Activated T-cell treated with anti-CD3 and anti-CD28 coated beads, Interleukin-2, amount 50 U/mL, for 24 hours (primary cell): ENCODE measurements at regions not wholly inside any gene's neighbourhood (a gene's known extent, or its start where the extent isn't known, plus 50 kb on each side); places are given as distances from the start of the nearest gene placed in this dataset.
"Not testable (repeated sequence)": the region's sequence is repeated elsewhere in the genome, so short reads cannot be mapped to it uniquely, and the experiment has no call there.

Experiments
- DNase-seq: peaks from one replicate; pipeline ENCODE4 v3.0.0-alpha.2; 2020
- H3K27ac Mint-ChIP-seq: 2 replicates; pipeline ENCODE4 v1.8.0; 2020; ENCODE audit warnings: mild to moderate bottlenecking, mixed read lengths
- H3K27me3 Mint-ChIP-seq: 2 replicates; pipeline ENCODE4 v1.8.0; 2020; ENCODE audit warnings: mixed read lengths
- H3K36me3 Mint-ChIP-seq: 2 replicates; pipeline ENCODE4 v1.8.0; 2020; ENCODE audit warnings: low read depth, mixed read lengths
- H3K4me1 Mint-ChIP-seq: 2 replicates; pipeline ENCODE4 v1.8.0; 2020; ENCODE audit warnings: low read depth, mixed read lengths
- H3K4me3 Mint-ChIP-seq: 2 replicates; pipeline ENCODE4 v1.8.0; 2020; ENCODE audit warnings: mild to moderate bottlenecking, moderate library complexity, mixed read lengths
- H3K9me3 Mint-ChIP-seq: 2 replicates; pipeline ENCODE4 v1.8.0; 2020; ENCODE audit warnings: mixed read lengths

DNA sequence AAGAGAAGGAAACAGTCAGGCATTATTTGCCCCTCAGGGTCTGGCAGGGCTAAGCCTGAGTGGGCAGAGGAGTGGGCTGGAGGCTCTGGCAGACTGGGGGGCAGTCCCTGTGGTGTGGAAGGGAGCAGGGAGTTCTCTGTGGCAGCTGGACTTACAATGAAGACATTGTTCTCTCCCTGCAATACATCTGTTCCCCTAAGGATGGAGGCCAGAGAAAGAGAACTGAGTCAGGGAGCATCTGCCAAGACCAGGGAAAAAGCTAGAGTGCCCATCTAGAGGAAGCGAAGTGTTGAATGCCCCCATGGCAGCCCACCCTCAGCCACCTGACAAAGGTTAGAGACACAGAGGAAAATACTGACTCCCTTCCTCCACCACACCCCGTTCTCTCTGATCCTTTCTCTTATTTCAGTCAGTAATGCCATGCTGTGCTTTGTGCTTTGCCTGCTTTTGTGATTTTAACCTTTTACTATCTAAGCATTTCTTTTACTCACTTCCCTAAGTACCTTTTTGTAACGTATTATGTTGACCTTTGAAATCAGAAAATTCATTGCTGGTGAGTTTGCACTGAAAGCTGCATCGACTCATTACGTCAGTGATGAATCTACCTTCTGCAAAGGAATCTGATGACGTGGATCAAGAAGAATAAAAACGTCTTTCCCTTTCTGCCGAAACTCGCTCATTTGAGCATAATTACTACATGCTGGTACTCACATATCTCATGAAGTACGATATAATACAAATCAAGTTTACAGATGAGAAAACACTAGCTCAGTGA lies 76.0 kb downstream of the ACTL7B start:
- no peaks in the 10 kb centered on the region for H3K9me3 Mint-ChIP-seq
- peaks cover 28% of the 10 kb centered on the region for H3K27me3 Mint-ChIP-seq
- no peak for DNase-seq
- H3K27ac Mint-ChIP-seq: no peak overlapping the region
- H3K36me3 Mint-ChIP-seq: no peaks in the 10 kb centered on the region
- no peak overlapping the region for H3K4me3 Mint-ChIP-seq
- H3K4me1 Mint-ChIP-seq: peaks cover 5% of the 10 kb centered on the region

DNA sequence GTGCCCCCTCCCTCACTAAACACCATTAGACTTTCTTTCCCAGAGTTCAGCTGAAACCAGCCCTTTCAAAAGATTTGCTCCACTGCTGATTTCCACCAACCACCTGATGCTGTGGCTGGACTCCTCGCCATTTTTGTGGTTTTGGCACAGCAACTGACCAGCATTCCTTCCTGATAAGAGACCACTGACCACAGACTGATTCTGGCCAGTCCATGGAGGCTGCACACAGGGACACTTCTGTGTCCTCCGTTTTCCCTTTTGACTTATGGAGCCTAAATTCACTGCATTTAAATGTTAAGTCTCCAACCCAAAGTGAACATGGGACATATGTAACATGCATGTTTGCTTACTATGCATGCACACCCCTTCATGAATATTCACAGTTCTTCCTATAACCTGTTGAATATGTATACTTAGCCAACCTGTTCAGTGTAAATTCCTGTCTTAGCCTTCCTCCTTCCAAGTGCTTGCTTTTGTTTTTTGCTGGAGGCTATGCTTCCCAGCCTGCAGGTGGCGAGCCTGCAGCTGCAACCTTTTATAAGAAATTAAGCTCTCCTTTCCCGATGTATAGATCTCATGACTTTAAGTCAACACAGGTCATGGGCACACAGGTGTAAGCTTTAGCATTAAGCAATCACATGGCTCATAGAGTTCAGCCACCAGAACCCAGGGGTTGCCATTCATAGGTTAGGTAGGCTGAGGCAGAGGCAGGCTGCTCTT lies 78.7 kb downstream of the ACTL7B start:
- H3K27ac Mint-ChIP-seq: no peak overlapping the region
- no peaks in the 10 kb centered on the region for H3K9me3 Mint-ChIP-seq
- no peaks in the 10 kb centered on the region for H3K36me3 Mint-ChIP-seq
- peaks cover 28% of the 10 kb centered on the region for H3K27me3 Mint-ChIP-seq
- no peak for DNase-seq
- no peak overlapping the region for H3K4me3 Mint-ChIP-seq
- H3K4me1 Mint-ChIP-seq: no peaks in the 10 kb centered on the region

GRCh38 chr9:108775901-108776306 lies 79.9 kb downstream of the ACTL7B start:
- H3K36me3 Mint-ChIP-seq: no peaks in the 10 kb centered on the region
- H3K27me3 Mint-ChIP-seq: peaks cover 21% of the 10 kb centered on the region
- no peak overlapping the region for H3K27ac Mint-ChIP-seq
- DNase-seq: no peak
- no peaks in the 10 kb centered on the region for H3K9me3 Mint-ChIP-seq
- H3K4me3 Mint-ChIP-seq: no peak overlapping the region
- no peaks in the 10 kb centered on the region for H3K4me1 Mint-ChIP-seq

GRCh38 chr9:108774088-108774487 lies 81.7 kb downstream of the ACTL7B start:
- DNase-seq, H3K9me3 Mint-ChIP-seq, H3K36me3 Mint-ChIP-seq, H3K27ac Mint-ChIP-seq, H3K4me3 Mint-ChIP-seq, H3K4me1 Mint-ChIP-seq: not testable (repeated sequence)
- peaks cover 16% of the 10 kb centered on the region for H3K27me3 Mint-ChIP-seq

DNA sequence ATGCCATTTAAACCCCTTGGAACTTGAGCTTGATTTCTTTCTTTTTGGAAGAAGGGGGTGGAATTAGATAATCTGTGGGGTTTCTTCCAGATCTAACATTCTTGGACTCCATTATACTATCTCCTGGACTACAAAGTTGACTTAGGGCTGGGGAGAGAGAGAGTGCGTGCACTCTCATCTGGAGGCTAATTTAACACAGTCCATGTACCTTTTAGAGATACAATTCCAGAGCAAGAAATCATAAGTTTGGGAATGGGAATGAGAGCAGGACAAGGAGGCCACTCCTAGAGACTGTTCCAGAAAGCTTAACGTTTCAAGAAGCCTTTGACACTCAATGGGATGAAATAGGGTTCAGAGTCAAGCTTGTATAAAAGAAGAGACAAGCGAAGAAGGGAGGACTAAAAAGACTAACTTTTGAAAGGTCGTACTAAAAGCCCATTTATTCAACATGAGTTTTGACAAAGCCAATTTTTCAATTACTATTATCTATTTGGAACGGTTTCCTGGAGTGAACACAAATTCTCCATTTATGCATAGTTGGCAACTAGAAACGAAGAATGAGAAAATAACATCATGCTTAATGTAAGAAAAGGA lies 83.4 kb downstream of the ACTL7B start:
- no peak for DNase-seq
- no peaks in the 10 kb centered on the region for H3K4me1 Mint-ChIP-seq
- H3K27me3 Mint-ChIP-seq: peaks cover 5% of the 10 kb centered on the region
- H3K4me3 Mint-ChIP-seq: no peak overlapping the region
- H3K36me3 Mint-ChIP-seq: no peaks in the 10 kb centered on the region
- no peak overlapping the region for H3K27ac Mint-ChIP-seq
- H3K9me3 Mint-ChIP-seq: peaks cover 5% of the 10 kb centered on the region

GRCh38 chr9:108768744-108769143 lies 87.0 kb downstream of the ACTL7B start:
- H3K27ac Mint-ChIP-seq: no peak overlapping the region
- H3K36me3 Mint-ChIP-seq: no peaks in the 10 kb centered on the region
- no peak for DNase-seq
- H3K4me3 Mint-ChIP-seq: no peak overlapping the region
- peaks cover 5% of the 10 kb centered on the region for H3K9me3 Mint-ChIP-seq
- H3K4me1 Mint-ChIP-seq: no peaks in the 10 kb centered on the region
- H3K27me3 Mint-ChIP-seq: no peaks in the 10 kb centered on the region

GRCh38 chr9:108766626-108767161 lies 89.1 kb downstream of the ACTL7B start:
- Mint-ChIP-seq H3K4me1 (no peaks in the 10 kb centered on the region), H3K27me3 (no peaks in the 10 kb centered on the region), H3K27ac (no peak overlapping the region), H3K4me3 (no peak overlapping the region), H3K9me3 (peaks cover 5% of the 10 kb centered on the region), H3K36me3 (no peaks in the 10 kb centered on the region)
- DNase-seq: no peak

GRCh38 chr9:108765265-108765664 lies 90.5 kb downstream of the ACTL7B start:
- H3K4me3 Mint-ChIP-seq: no peak overlapping the region
- no peaks in the 10 kb centered on the region for H3K36me3 Mint-ChIP-seq
- no peak for DNase-seq
- no peaks in the 10 kb centered on the region for H3K4me1 Mint-ChIP-seq
- no peaks in the 10 kb centered on the region for H3K27me3 Mint-ChIP-seq
- H3K27ac Mint-ChIP-seq: no peak overlapping the region
- peaks cover 5% of the 10 kb centered on the region for H3K9me3 Mint-ChIP-seq

GRCh38 chr9:108762348-108763055 lies 93.3 kb downstream of the ACTL7B start:
- Mint-ChIP-seq H3K9me3 (no peaks in the 10 kb centered on the region), H3K4me1 (no peaks in the 10 kb centered on the region), H3K27ac (no peak overlapping the region), H3K4me3 (no peak overlapping the region), H3K27me3 (no peaks in the 10 kb centered on the region), H3K36me3 (no peaks in the 10 kb centered on the region)
- DNase-seq: no peak

DNA sequence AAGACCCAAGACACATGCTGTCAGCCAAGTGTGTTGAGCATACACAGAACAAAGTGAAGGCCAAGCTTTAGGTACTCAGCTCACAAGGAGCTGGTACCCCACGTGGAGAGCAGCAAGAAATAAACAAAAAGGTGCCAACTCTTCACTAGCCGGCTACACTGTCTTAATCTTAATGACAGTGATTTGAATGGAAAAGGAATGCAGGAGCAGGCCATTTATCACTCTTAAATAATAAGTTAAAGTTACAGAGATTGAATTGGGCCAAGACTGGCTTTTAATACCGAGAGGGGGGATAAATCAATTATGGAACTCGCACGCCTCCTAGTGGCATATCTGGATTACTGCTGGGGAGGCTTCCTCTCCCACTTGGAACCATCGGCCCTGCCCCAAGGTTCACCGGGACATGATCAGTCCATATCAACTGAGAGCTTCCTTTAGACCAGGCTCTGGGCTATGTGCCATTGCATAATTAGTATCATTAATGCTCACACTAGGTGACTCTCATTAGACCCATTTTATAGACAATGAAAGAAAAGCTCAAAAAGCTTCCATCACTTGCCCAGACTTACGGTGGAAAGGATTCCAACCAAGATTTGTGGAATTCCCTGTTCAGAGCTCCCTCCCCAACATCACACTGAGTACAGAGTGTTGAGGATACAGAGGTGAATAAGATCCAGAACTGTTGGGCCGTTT lies 94.0 kb downstream of the ACTL7B start:
- Mint-ChIP-seq H3K9me3 (no peaks in the 10 kb centered on the region), H3K36me3 (no peaks in the 10 kb centered on the region), H3K4me1 (no peaks in the 10 kb centered on the region), H3K4me3 (no peak overlapping the region), H3K27me3 (no peaks in the 10 kb centered on the region), H3K27ac (no peak overlapping the region)
- peak; percentile 36 for DNase-seq

GRCh38 chr9:108760841-108761240 lies 94.9 kb downstream of the ACTL7B start:
- no peaks in the 10 kb centered on the region for H3K9me3 Mint-ChIP-seq

GRCh38 chr9:108759835-108760234 lies 96.0 kb downstream of the ACTL7B start:
- no peak overlapping the region for H3K27ac Mint-ChIP-seq
- H3K4me1 Mint-ChIP-seq: no peaks in the 10 kb centered on the region
- no peaks in the 10 kb centered on the region for H3K9me3 Mint-ChIP-seq
- DNase-seq: no peak
- no peak overlapping the region for H3K4me3 Mint-ChIP-seq
- no peaks in the 10 kb centered on the region for H3K36me3 Mint-ChIP-seq
- H3K27me3 Mint-ChIP-seq: no peaks in the 10 kb centered on the region

More at GRCh38 chr9:108760841-108761240, 94.9 kb downstream of the ACTL7B start:
- Mint-ChIP-seq H3K4me1 (no peaks in the 10 kb centered on the region), H3K4me3 (no peak overlapping the region), H3K36me3 (no peaks in the 10 kb centered on the region), H3K27ac (no peak overlapping the region), H3K27me3 (no peaks in the 10 kb centered on the region)
- DNase-seq: no peak

DNA sequence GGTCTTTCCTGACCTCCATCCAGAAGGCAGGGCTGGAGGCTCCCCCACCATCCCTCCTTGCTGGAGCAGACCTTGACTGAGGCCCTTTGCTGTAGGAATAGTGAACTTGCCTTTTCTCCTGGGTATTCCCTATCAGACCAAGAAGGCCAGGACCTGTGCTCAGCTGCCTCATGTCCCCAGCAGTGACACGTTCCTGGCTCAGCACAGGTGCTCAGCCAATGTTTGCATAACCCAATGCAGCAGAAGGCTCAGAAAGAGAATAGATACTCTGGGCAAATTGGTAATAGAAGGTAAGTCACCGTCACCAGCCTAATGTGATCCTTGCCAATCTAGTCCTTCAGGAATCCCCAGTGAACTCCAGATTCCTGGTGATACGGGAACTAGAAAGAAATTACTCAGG lies 96.4 kb downstream of the ACTL7B start:
- H3K4me1 Mint-ChIP-seq: no peaks in the 10 kb centered on the region

More for the DNA sequence above, 96.4 kb downstream of the ACTL7B start:
- Mint-ChIP-seq H3K9me3 (no peaks in the 10 kb centered on the region), H3K27ac (no peak overlapping the region), H3K4me3 (no peak overlapping the region), H3K27me3 (no peaks in the 10 kb centered on the region), H3K36me3 (no peaks in the 10 kb centered on the region)
- no peak for DNase-seq
